ENCODE measurements at regions not wholly inside any gene's neighbourhood (a gene's known extent, or its start where the extent isn't known, plus 50 kb on each side); places are given as distances from the start of the nearest gene placed in this dataset.

GRCh38 chr14:84657911-84658310 is 872.0 kb upstream of the FLRT2 start:
- Histone ChIP-seq H3K4me3 (ENCODE audit: low read depth, low read length) (no peak overlapping the region), H3K27me3 (ENCODE audit: control insufficient read depth, insufficient read depth, low read length) (no peaks in the 10 kb centered on the region), H3K4me1 (ENCODE audit: control insufficient read depth, insufficient read depth, low read length, poor library complexity, severe bottlenecking) (no peaks in the 10 kb centered on the region), H3K36me3 (ENCODE audit: control insufficient read depth, insufficient read depth, low read length) (no peaks in the 10 kb centered on the region), H3K27ac (ENCODE audit: insufficient read depth, low read length, poor library complexity, severe bottlenecking) (no peak overlapping the region), H3K9me3 (ENCODE audit: control insufficient read depth in 2 of 2, low read length in 2 of 2) (peaks cover 7% of the 10 kb centered on the region in 2 experiments)
- H3K27me3 Mint-ChIP-seq: no peaks in the 10 kb centered on the region
- H3K4me3 Mint-ChIP-seq: no peak overlapping the region
- H3K27ac Mint-ChIP-seq: no peak overlapping the region
- H3K36me3 Mint-ChIP-seq: no peaks in the 10 kb centered on the region
- ATAC-seq (ENCODE audit: low read depth in 2 of 2) (no peak), DNase-seq (no peak)
- peaks cover 2 to 24% (median 7%) of the 10 kb centered on the region in 7 donors for H3K9me3 Mint-ChIP-seq
- H3K4me1 Mint-ChIP-seq: no peaks in the 10 kb centered on the region

DNA sequence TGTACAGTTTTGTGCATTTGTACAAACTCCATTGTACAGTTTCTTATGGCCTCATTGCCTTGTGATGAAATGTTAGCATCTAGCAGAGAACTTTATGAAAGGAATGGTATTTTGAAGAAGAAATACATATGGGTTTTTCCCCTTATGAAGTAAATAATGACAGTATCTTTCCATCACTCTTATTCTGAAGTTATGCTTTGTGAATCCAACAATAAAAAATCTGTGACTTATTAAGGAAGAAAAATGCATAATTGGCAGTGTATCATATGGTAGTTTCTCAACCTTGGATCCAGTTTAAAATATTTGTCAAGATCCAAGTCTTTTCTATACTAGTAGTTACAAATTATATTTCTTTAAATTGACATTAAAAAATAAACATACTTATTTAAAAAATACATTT is 859.1 kb upstream of the FLRT2 start:
- H3K36me3 ChIP-seq (ENCODE audit: control insufficient read depth, insufficient read depth, low read length): no peaks in the 10 kb centered on the region
- no peaks in the 10 kb centered on the region for H3K4me1 Mint-ChIP-seq
- peaks cover 4 to 9% of the 10 kb centered on the region in 2 experiments for H3K9me3 ChIP-seq (ENCODE audit: control insufficient read depth in 2 of 2, low read length in 2 of 2)
- H3K4me1 ChIP-seq (ENCODE audit: control insufficient read depth, insufficient read depth, low read length, poor library complexity, severe bottlenecking): no peaks in the 10 kb centered on the region
- no peak overlapping the region for H3K27ac ChIP-seq (ENCODE audit: insufficient read depth, low read length, poor library complexity, severe bottlenecking)
- no peaks in the 10 kb centered on the region for H3K27me3 ChIP-seq (ENCODE audit: control insufficient read depth, insufficient read depth, low read length)
- ATAC-seq (ENCODE audit: low read depth in 2 of 2): no peak
- DNase-seq: no peak
- peaks cover 0 to 17% (median 2%) of the 10 kb centered on the region in 7 donors for H3K9me3 Mint-ChIP-seq
- no peak overlapping the region for H3K27ac Mint-ChIP-seq
- H3K36me3 Mint-ChIP-seq: no peaks in the 10 kb centered on the region
- no peaks in the 10 kb centered on the region for H3K27me3 Mint-ChIP-seq
- H3K4me3 ChIP-seq (ENCODE audit: low read depth, low read length): no peak overlapping the region
- H3K4me3 Mint-ChIP-seq: no peak overlapping the region

GRCh38 chr14:84671776-84672175 is 858.2 kb upstream of the FLRT2 start:
- H3K27me3 Mint-ChIP-seq: no peaks in the 10 kb centered on the region
- ATAC-seq (ENCODE audit: low read depth in 2 of 2) (no peak), DNase-seq (no peak)
- H3K27ac Mint-ChIP-seq: no peak overlapping the region
- H3K4me1 Mint-ChIP-seq: no peaks in the 10 kb centered on the region
- H3K4me3 Mint-ChIP-seq: no peak overlapping the region
- peaks cover 4 to 6% of the 10 kb centered on the region in 2 experiments for H3K9me3 ChIP-seq (ENCODE audit: control insufficient read depth in 2 of 2, low read length in 2 of 2)
- H3K36me3 Mint-ChIP-seq: no peaks in the 10 kb centered on the region
- H3K4me3 ChIP-seq (ENCODE audit: low read depth, low read length): no peak overlapping the region
- no peaks in the 10 kb centered on the region for H3K27me3 ChIP-seq (ENCODE audit: control insufficient read depth, insufficient read depth, low read length)
- no peak overlapping the region for H3K27ac ChIP-seq (ENCODE audit: insufficient read depth, low read length, poor library complexity, severe bottlenecking)
- H3K9me3 Mint-ChIP-seq: peaks cover 0 to 17% (median 2%) of the 10 kb centered on the region in 7 donors
- H3K36me3 ChIP-seq (ENCODE audit: control insufficient read depth, insufficient read depth, low read length): no peaks in the 10 kb centered on the region
- H3K4me1 ChIP-seq (ENCODE audit: control insufficient read depth, insufficient read depth, low read length, poor library complexity, severe bottlenecking): no peaks in the 10 kb centered on the region

DNA sequence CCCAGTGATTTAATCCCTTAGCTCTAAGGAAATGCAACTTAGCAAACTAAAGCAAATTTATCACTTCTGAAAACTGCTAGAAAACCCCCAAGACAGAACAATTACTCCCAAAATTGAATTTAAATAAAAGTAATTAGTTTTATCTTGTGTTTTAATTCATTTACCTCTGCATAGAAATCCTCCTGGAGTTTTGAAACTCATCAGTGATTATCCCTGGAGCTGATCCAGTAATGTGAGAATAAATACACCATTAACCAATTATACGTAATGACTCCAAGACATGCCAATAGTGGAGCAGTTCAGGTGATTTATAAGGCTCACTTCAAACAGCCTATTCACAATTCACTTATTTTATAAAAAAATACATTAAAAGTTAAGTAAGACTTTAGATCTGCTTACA is 855.3 kb upstream of the FLRT2 start:
- Mint-ChIP-seq H3K9me3 (peaks cover 0 to 15% (median 4%) of the 10 kb centered on the region in 7 donors), H3K36me3 (no peaks in the 10 kb centered on the region), H3K27me3 (no peaks in the 10 kb centered on the region)

GRCh38 chr14:84686550-84686949 is 843.4 kb upstream of the FLRT2 start:
- Mint-ChIP-seq H3K4me1 (no peaks in the 10 kb centered on the region), H3K27me3 (no peaks in the 10 kb centered on the region), H3K4me3 (no peak overlapping the region), H3K36me3 (no peaks in the 10 kb centered on the region), H3K27ac (no peak overlapping the region), H3K9me3 (peaks cover 3 to 30% (median 7%) of the 10 kb centered on the region in 7 donors)
- DNase-seq (no peak), ATAC-seq (ENCODE audit: low read depth in 2 of 2) (no peak)
- H3K27me3 ChIP-seq (ENCODE audit: control insufficient read depth, insufficient read depth, low read length): no peaks in the 10 kb centered on the region
- H3K9me3 ChIP-seq (ENCODE audit: control insufficient read depth in 2 of 2, low read length in 2 of 2): peaks cover 0 to under 1% of the 10 kb centered on the region in 2 experiments
- H3K4me1 ChIP-seq (ENCODE audit: control insufficient read depth, insufficient read depth, low read length, poor library complexity, severe bottlenecking): no peaks in the 10 kb centered on the region
- H3K4me3 ChIP-seq (ENCODE audit: low read depth, low read length): no peak overlapping the region
- H3K36me3 ChIP-seq (ENCODE audit: control insufficient read depth, insufficient read depth, low read length): no peaks in the 10 kb centered on the region
- H3K27ac ChIP-seq (ENCODE audit: insufficient read depth, low read length, poor library complexity, severe bottlenecking): no peak overlapping the region

More for the DNA sequence above, 855.3 kb upstream of the FLRT2 start:
- Histone ChIP-seq H3K4me1 (ENCODE audit: control insufficient read depth, insufficient read depth, low read length, poor library complexity, severe bottlenecking) (no peaks in the 10 kb centered on the region), H3K4me3 (ENCODE audit: low read depth, low read length) (no peak overlapping the region), H3K27ac (ENCODE audit: insufficient read depth, low read length, poor library complexity, severe bottlenecking) (no peak overlapping the region), H3K27me3 (ENCODE audit: control insufficient read depth, insufficient read depth, low read length) (no peaks in the 10 kb centered on the region), H3K9me3 (ENCODE audit: control insufficient read depth in 2 of 2, low read length in 2 of 2) (no peaks in the 10 kb centered on the region), H3K36me3 (ENCODE audit: control insufficient read depth, insufficient read depth, low read length) (no peaks in the 10 kb centered on the region)
- H3K4me3 Mint-ChIP-seq: no peak overlapping the region
- H3K27ac Mint-ChIP-seq: no peak overlapping the region
- no peaks in the 10 kb centered on the region for H3K4me1 Mint-ChIP-seq
- ATAC-seq (ENCODE audit: low read depth in 2 of 2) (no peak), DNase-seq (no peak)

DNA sequence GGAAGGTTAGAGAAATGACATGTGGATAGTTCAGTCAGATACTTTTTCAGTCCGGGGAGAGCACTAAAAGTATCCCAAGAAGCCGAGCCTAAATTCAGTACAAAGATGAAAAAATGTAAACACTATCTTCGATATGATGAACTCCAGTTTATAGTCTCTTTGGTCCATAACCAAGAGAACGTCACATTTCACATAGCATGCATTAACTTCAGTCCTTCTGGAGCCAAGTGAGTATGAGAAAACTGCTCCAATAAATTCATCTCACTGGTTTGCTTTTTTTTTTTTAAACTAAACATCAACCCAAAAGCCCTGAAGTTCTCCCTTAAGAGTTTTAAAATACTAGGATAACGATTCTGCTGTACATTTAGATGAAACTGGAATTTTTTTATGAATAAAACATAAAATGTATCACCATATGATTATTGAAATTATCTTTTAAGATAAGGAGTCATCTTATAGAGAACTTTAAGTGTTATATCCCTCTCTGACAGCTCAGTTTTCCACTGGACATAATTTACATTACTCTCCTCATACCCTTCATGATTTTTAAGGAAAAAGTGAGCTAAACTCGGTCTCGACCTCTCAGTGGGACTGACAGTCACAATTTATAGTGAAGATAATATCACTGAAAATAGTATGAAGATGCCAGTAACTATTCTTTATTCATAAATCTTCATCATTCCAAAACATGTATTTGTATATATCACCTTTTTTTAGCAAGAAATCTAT is 841.5 kb upstream of the FLRT2 start:
- Histone ChIP-seq H3K9me3 (ENCODE audit: control insufficient read depth in 2 of 2, low read length in 2 of 2) (peaks cover 0 to 3% of the 10 kb centered on the region in 2 experiments), H3K4me3 (ENCODE audit: low read depth, low read length) (no peak overlapping the region), H3K36me3 (ENCODE audit: control insufficient read depth, insufficient read depth, low read length) (no peaks in the 10 kb centered on the region), H3K27ac (ENCODE audit: insufficient read depth, low read length, poor library complexity, severe bottlenecking) (no peak overlapping the region), H3K4me1 (ENCODE audit: control insufficient read depth, insufficient read depth, low read length, poor library complexity, severe bottlenecking) (no peaks in the 10 kb centered on the region), H3K27me3 (ENCODE audit: control insufficient read depth, insufficient read depth, low read length) (no peaks in the 10 kb centered on the region)
- Mint-ChIP-seq H3K27ac (no peak overlapping the region), H3K4me1 (no peaks in the 10 kb centered on the region), H3K9me3 (peaks cover 0 to 19% (median 5%) of the 10 kb centered on the region in 7 donors), H3K36me3 (no peaks in the 10 kb centered on the region), H3K4me3 (no peak overlapping the region), H3K27me3 (no peaks in the 10 kb centered on the region)
- no peak for DNase-seq
- ATAC-seq (ENCODE audit: low read depth in 2 of 2): no peak

DNA sequence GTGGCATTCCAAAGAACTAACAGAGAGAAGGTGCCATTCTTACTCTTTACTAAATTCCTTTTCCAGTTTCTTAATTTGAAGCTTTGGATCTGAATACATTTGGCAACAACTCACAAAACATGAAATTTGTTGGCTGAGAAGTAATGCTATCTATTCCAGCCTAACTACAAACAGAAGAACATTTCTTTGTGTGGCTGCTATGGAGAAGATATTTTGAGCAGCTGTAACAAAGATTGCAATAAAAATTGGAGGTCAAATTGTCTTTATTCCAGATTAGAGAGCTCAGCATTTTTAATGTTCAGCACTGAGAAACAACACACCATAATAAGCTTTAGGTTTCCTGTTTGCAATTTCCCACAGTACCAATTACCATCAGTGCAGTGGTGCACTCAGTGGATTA is 835.8 kb upstream of the FLRT2 start:
- DNase-seq (no peak), ATAC-seq (ENCODE audit: low read depth in 2 of 2) (no peak)
- no peak overlapping the region for H3K27ac ChIP-seq (ENCODE audit: insufficient read depth, low read length, poor library complexity, severe bottlenecking)
- H3K9me3 ChIP-seq (ENCODE audit: control insufficient read depth in 2 of 2, low read length in 2 of 2): peaks cover 0 to 13% of the 10 kb centered on the region in 2 experiments
- Mint-ChIP-seq H3K36me3 (no peaks in the 10 kb centered on the region), H3K4me1 (no peaks in the 10 kb centered on the region), H3K27ac (no peak overlapping the region), H3K9me3 (peaks cover 0 to 9% (median 8%) of the 10 kb centered on the region in 7 donors), H3K4me3 (no peak overlapping the region), H3K27me3 (no peaks in the 10 kb centered on the region)
- H3K36me3 ChIP-seq (ENCODE audit: control insufficient read depth, insufficient read depth, low read length): no peaks in the 10 kb centered on the region
- H3K27me3 ChIP-seq (ENCODE audit: control insufficient read depth, insufficient read depth, low read length): no peaks in the 10 kb centered on the region
- H3K4me3 ChIP-seq (ENCODE audit: low read depth, low read length): no peak overlapping the region
- H3K4me1 ChIP-seq (ENCODE audit: control insufficient read depth, insufficient read depth, low read length, poor library complexity, severe bottlenecking): no peaks in the 10 kb centered on the region

- no peak overlapping the region for H3K4me3 ChIP-seq (ENCODE audit: low read depth, low read length)
- Mint-ChIP-seq H3K4me1 (no peaks in the 10 kb centered on the region), H3K36me3 (no peaks in the 10 kb centered on the region), H3K27ac (no peak overlapping the region), H3K9me3 (peaks cover 0 to 35% (median 7%) of the 10 kb centered on the region in 7 donors), H3K27me3 (no peaks in the 10 kb centered on the region), H3K4me3 (no peak overlapping the region)
- no peaks in the 10 kb centered on the region for H3K4me1 ChIP-seq (ENCODE audit: control insufficient read depth, insufficient read depth, low read length, poor library complexity, severe bottlenecking)
- H3K27me3 ChIP-seq (ENCODE audit: control insufficient read depth, insufficient read depth, low read length): no peaks in the 10 kb centered on the region
- DNase-seq (no peak), ATAC-seq (ENCODE audit: low read depth in 2 of 2) (no peak)
- H3K9me3 ChIP-seq (ENCODE audit: control insufficient read depth in 2 of 2, low read length in 2 of 2): no peaks in the 10 kb centered on the region
- H3K27ac ChIP-seq (ENCODE audit: insufficient read depth, low read length, poor library complexity, severe bottlenecking): no peak overlapping the region
- no peaks in the 10 kb centered on the region for H3K36me3 ChIP-seq (ENCODE audit: control insufficient read depth, insufficient read depth, low read length)
Observed at GRCh38 chr14:84704601-84705000, 825.3 kb upstream of the FLRT2 start.
